SK-N-MC (cell line): ENCODE measurements at regions not wholly inside any gene's neighbourhood (a gene's known extent, or its start where the extent isn't known, plus 50 kb on each side); places are given as distances from the start of the nearest gene placed in this dataset.

Experiments
- DNase-seq: peaks from one replicate; pipeline ENCODE4 v3.0.0-alpha.2; 2011; ENCODE audit warnings: low read depth, low spot score
- H3K27ac ChIP-seq: fragments of 200-600 bp; sonication (generic); 2 replicates; pipeline ENCODE4 v1.5.1; 2016; ENCODE audit warnings: mixed run types
- H3K36me3 ChIP-seq: fragments of 200-600 bp; sonication (generic); 2 replicates; pipeline ENCODE4 v1.6.1; 2017; ENCODE audit warnings: antibody characterized with exemption, low read length, mixed read lengths; ENCODE audit not compliant: insufficient read depth
- H3K4me3 ChIP-seq: fragments of 200-600 bp; sonication (generic); 2 replicates; pipeline ENCODE4 v1.5.1; 2016
- H3K9ac ChIP-seq: fragments of 200-600 bp; sonication (generic); 2 replicates; pipeline ENCODE4 v1.8.0; 2017; ENCODE audit warnings: mixed run types, mixed read lengths; ENCODE audit not compliant: insufficient read length
- H3K9me3 ChIP-seq: fragments of 200-600 bp; sonication (generic); 2 replicates; pipeline ENCODE4 v1.6.1; 2017; ENCODE audit warnings: low read depth, mild to moderate bottlenecking, antibody characterized with exemption, low read length, moderate library complexity, mixed read lengths
- EZH2 ChIP-seq: fragments of 200-600 bp; sonication (generic); IDR thresholded peaks from one replicate; pipeline ENCODE4 v1.6.1; 2017; ENCODE audit warnings: antibody characterized with exemption
- FOXP2 ChIP-seq: optimal IDR thresholded peaks from 2 replicates; pipeline ENCODE3; 2011; ENCODE audit warnings: mild to moderate bottlenecking, moderate library complexity; ENCODE audit not compliant: insufficient read depth; ENCODE audit errors: extremely low read length, control extremely low read depth
- POLR2AphosphoS5 ChIP-seq: IDR thresholded peaks from 2 replicates; pipeline ENCODE4 v1.6.1; 2012; ENCODE audit warnings: mild to moderate bottlenecking, low read depth, low read length, borderline replicate concordance

DNA sequence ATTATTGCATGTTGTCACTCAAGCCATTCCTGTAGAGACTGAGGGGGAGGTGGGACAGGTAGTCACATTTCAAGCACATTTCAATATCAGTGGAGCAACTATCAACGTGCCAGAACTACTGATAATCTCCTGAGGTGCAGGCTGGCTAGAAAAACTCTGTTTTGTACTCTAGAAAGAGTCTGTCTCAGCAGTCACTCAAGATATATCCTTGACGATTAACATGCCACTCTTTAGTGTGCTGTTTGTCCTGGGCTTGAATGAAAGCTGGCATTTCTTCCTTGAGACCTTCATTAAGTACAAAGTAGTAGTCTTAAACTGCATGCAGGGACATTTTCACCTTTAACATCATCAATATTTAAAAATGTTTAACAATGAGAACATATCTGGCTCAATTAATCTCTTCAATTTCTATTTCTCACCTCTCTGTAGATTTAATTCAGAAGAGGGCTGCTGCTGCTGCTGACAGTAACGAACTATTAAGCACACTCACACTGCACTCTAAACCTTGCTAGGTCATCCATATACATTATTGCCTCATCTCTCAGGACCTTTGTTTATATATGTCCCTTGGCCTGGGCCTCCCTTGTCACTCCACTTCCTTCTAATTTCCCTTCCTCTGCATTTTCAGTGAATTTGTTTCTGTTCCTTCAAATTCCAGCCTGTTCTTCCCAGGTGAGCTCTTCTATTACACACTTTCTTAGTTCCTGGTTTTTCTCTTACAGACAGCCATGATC, 412.0 kb downstream of the HAPSTR1 start:
- TF ChIP-seq FOXP2 (no peak), POLR2AphosphoS5 (no peak), EZH2 (no peak)
- no peaks in the 10 kb centered on the region for H3K36me3 ChIP-seq
- no peak for DNase-seq
- H3K9me3 ChIP-seq = no peaks in the 10 kb centered on the region
- H3K4me3 ChIP-seq = no peak overlapping the region
- H3K27ac ChIP-seq = no peak overlapping the region
- no peak overlapping the region for H3K9ac ChIP-seq

DNA sequence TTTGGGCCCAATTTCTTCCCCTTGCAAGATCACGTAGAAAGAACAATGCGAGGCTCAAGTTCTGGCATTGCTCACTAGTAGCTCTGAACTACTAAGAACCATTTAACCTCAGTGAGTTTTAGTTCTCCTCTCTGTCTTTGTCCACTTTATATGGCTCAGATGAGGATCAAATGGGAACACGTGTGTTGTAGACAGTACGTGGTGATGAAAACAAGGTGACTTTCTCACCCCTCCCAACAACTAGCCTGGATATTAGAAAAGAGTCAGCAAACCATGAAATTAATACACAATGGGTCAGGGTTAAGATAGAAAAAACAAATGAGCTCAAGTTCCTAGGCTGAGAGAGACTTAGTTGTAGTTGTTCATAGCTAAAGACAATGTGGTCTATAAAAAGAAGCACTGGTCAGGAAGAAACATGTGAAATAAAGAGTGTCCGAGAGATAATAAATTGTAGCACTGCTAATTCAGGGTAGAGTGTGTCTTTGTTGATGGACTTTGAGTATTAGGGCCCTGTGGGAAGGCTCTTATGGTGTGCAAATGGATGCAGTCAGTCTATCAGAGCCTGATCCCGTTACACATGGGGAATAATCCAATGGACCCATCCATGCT, 417.0 kb downstream of the HAPSTR1 start:
- TF ChIP-seq EZH2 (no peak), FOXP2 (no peak), POLR2AphosphoS5 (no peak)
- no peak overlapping the region for H3K9ac ChIP-seq
- no peak for DNase-seq
- H3K4me3 ChIP-seq = no peak overlapping the region
- H3K36me3 ChIP-seq = no peaks in the 10 kb centered on the region
- no peaks in the 10 kb centered on the region for H3K9me3 ChIP-seq
- no peak overlapping the region for H3K27ac ChIP-seq

DNA sequence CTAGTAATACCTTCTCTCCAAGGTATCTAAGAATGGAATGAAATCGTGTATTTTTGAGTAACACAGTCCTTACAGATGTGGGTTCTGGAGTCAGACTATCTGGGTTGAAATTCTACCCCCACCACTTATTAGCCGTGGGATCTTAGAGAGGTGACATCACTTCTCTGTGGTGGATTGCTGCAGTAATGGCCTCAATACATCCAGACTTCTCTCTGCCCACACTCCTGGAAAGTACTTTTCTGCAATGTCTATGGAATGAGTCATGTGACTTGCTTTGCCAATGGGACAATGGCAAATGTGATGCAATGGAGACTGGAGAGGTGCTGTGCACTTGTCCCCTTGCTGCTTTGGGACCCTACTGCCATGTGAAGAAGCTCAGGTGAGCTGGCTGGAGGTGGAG, 418.2 kb downstream of the HAPSTR1 start:
- Histone ChIP-seq H3K9me3 (no peaks in the 10 kb centered on the region), H3K4me3 (no peak overlapping the region), H3K9ac (no peak overlapping the region), H3K36me3 (no peaks in the 10 kb centered on the region), H3K27ac (no peak overlapping the region)
- no peak for DNase-seq
- TF ChIP-seq EZH2 (no peak), POLR2AphosphoS5 (no peak), FOXP2 (no peak)

DNA sequence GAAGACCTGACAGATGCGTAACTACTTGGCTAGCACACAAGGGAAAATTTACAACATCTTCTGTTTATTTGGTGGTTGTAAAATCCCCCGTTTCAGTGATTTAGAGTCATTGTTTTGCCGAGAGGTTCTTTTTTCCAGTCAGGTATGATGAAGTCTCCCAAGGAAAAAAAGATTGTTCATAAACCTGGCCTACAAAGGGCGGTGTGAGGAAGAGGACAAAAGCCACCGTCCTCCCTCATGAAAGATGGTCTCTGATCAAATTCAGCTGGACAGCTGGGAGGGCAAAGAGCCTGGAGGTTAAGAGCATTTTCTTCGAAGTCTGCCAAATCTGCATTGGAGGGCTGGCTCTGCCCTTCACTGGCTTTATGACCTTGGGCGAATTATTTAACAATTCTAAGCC, 419.9 kb downstream of the HAPSTR1 start:
- no peaks in the 10 kb centered on the region for H3K36me3 ChIP-seq
- no peak overlapping the region for H3K9ac ChIP-seq
- no peak overlapping the region for H3K4me3 ChIP-seq
- no peaks in the 10 kb centered on the region for H3K9me3 ChIP-seq
- H3K27ac ChIP-seq = no peak overlapping the region
- TF ChIP-seq POLR2AphosphoS5 (no peak), FOXP2 (no peak), EZH2 (no peak)
- DNase-seq = no peak

DNA sequence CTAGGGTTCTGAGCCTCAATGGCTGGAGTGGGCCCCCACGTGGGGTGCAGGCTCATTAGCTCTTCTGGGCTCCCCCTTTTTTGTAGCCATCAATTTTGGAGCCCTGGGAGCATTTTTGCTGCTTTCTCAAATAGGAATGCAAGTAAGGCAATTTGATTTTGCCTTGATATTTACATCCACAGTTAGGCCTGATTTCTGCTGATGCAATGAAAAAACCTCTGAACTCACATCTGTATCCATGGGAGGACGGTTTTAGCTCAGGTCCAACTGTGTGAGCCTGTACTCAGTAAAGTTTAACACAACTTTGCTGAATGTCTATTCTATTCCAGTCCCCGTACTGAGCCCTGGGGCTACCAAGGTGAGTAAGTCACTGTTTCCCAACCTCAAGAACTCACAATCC, 425.0 kb downstream of the HAPSTR1 start:
- Histone ChIP-seq H3K27ac (no peak overlapping the region), H3K36me3 (no peaks in the 10 kb centered on the region), H3K9me3 (no peaks in the 10 kb centered on the region), H3K4me3 (no peak overlapping the region), H3K9ac (no peak overlapping the region)
- no peak for DNase-seq
- TF ChIP-seq EZH2 (no peak), POLR2AphosphoS5 (no peak), FOXP2 (no peak)

DNA sequence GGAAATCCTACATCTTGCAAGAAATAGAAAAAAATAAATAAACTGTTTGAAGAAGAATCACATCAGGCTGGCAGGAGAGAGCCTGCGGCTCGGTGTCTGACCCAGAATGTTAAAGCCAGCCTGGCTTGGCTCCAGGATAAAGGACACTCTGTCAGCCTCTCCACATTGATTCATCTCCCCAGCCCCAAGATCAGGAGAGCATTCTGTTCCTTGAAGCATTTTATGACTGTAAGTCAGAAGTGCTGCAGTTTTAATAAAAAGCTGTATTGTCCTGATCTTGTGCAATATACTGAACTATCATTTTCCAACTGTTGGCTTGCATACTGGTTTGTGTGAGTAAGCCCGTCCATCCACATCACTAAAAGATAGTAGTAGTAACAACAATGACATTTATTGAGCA, 426.6 kb downstream of the HAPSTR1 start:
- DNase-seq = no peak
- H3K36me3 ChIP-seq = no peaks in the 10 kb centered on the region
- TF ChIP-seq FOXP2 = no peak
- no peak for TF ChIP-seq POLR2AphosphoS5
- TF ChIP-seq EZH2 = no peak
- H3K27ac ChIP-seq = no peak overlapping the region
- H3K4me3 ChIP-seq = no peak overlapping the region
- no peaks in the 10 kb centered on the region for H3K9me3 ChIP-seq
- H3K9ac ChIP-seq = no peak overlapping the region

DNA sequence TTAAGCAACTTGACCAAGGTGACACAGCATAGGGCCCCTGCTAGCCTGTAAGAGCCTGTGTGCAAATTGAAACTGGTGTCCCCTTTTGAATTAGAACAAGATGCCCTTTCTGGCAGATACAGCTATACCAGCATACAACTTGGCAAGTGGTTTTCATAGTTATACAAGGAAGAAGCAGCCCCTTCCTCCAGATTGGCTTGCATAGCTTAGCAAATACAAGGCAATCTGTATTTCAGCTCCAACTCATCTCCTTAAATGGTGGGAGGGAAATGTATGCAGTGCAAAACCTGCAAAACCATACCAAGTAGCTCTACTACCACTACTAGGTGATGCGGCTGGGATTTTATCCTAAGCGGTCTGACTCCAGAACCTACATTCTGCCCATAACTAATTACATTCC, 427.1 kb downstream of the HAPSTR1 start:
- H3K36me3 ChIP-seq = no peaks in the 10 kb centered on the region
- no peak for DNase-seq
- H3K9ac ChIP-seq = no peak overlapping the region
- H3K4me3 ChIP-seq = no peak overlapping the region
- H3K27ac ChIP-seq = no peak overlapping the region
- TF ChIP-seq FOXP2 (no peak), POLR2AphosphoS5 (no peak), EZH2 (no peak)
- no peaks in the 10 kb centered on the region for H3K9me3 ChIP-seq

DNA sequence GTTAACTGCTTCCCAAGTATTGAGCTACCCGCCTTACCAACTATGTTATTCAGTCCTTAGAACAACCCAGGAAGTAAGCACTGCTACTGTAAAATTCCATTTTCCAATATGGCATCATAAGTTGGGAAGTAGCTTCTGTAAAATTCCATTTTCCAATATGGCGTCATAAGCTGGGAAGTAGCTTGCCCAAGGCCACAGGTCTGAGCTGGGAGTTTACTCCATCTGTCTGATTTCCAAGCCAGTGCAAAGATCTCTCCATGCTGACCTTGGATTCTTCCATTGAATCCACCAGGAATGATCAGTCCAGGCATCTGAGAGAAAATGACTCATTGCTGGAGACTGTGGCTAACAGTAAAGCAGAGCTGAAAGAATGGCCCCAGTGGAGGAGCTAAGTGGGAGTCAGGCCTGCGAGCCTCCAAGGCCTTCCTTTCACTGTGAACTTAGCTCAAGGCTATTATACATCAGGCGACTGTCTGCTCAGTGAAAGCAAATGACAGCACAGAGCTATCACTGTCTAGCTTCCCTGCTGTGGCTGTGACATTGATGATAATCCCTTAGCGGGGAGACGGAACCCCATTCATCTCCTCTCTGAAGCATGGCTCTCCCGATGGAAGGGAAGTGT, 430.4 kb downstream of the HAPSTR1 start:
- Histone ChIP-seq H3K9ac (no peak overlapping the region), H3K36me3 (no peaks in the 10 kb centered on the region)

More for the DNA sequence above, 430.4 kb downstream of the HAPSTR1 start:
- DNase-seq = no peak
- no peaks in the 10 kb centered on the region for H3K9me3 ChIP-seq
- H3K4me3 ChIP-seq = no peak overlapping the region
- TF ChIP-seq EZH2 = no peak
- TF ChIP-seq POLR2AphosphoS5 = no peak
- TF ChIP-seq FOXP2 = no peak
- no peak overlapping the region for H3K27ac ChIP-seq
